ENCODE measurements at regions not wholly inside any gene's neighbourhood (a gene's known extent, or its start where the extent isn't known, plus 50 kb on each side); places are given as distances from the start of the nearest gene placed in this dataset.

GRCh38 chr12:77767756-77768343 lies 62.8 kb upstream of the NAV3 start:
- no peak for TF ChIP-seq CTCF (IDR thresholded peaks at IDR 0.05)
- TF ChIP-seq POLR2AphosphoS5 (IDR thresholded peaks at IDR 0.05) = no peak
- TF ChIP-seq POLR2A (IDR thresholded peaks at IDR 0.05) = no peak
